ENCODE measurements at regions not wholly inside any gene's neighbourhood (a gene's known extent, or its start where the extent isn't known, plus 50 kb on each side); places are given as distances from the start of the nearest gene placed in this dataset.

GRCh38 chr10:21150166-21150565, 253.1 kb upstream of the NEBL start:
- no peak overlapping the region for H3K4me3 Mint-ChIP-seq (ENCODE audit: unreplicated experiment)
- H3K27me3 Mint-ChIP-seq (ENCODE audit: unreplicated experiment): peaks cover 2% of the 10 kb centered on the region
- no peaks in the 10 kb centered on the region for H3K9me3 Mint-ChIP-seq (ENCODE audit: unreplicated experiment)
- DNase-seq: no peak
- H3K36me3 Mint-ChIP-seq (ENCODE audit: unreplicated experiment): no peaks in the 10 kb centered on the region
- no peaks in the 10 kb centered on the region for H3K4me1 Mint-ChIP-seq (ENCODE audit: low read depth, unreplicated experiment)
- H3K27ac Mint-ChIP-seq (ENCODE audit: unreplicated experiment): no peak overlapping the region
- no peak for TF ChIP-seq CTCF (IDR thresholded peaks at IDR 0.05; ENCODE audit: partially characterized antibody, unreplicated experiment)

- no peak overlapping the region for H3K27ac Mint-ChIP-seq (ENCODE audit: unreplicated experiment)
- DNase-seq: no peak
- no peaks in the 10 kb centered on the region for H3K4me1 Mint-ChIP-seq (ENCODE audit: low read depth, unreplicated experiment)
- peaks cover 2% of the 10 kb centered on the region for H3K27me3 Mint-ChIP-seq (ENCODE audit: unreplicated experiment)
- no peak overlapping the region for H3K4me3 Mint-ChIP-seq (ENCODE audit: unreplicated experiment)
- no peaks in the 10 kb centered on the region for H3K9me3 Mint-ChIP-seq (ENCODE audit: unreplicated experiment)
- no peak for TF ChIP-seq CTCF (IDR thresholded peaks at IDR 0.05; ENCODE audit: partially characterized antibody, unreplicated experiment)
- H3K36me3 Mint-ChIP-seq (ENCODE audit: unreplicated experiment): no peaks in the 10 kb centered on the region
These were observed 249.3 kb upstream of the NEBL start for GRCh38 chr10:21146436-21146789.

GRCh38 chr10:21145751-21146435, 248.8 kb upstream of the NEBL start:
- Mint-ChIP-seq H3K27ac (ENCODE audit: unreplicated experiment) (no peak overlapping the region), H3K9me3 (ENCODE audit: unreplicated experiment) (no peaks in the 10 kb centered on the region), H3K4me3 (ENCODE audit: unreplicated experiment) (no peak overlapping the region), H3K27me3 (ENCODE audit: unreplicated experiment) (peaks cover 2% of the 10 kb centered on the region), H3K4me1 (ENCODE audit: low read depth, unreplicated experiment) (no peaks in the 10 kb centered on the region), H3K36me3 (ENCODE audit: unreplicated experiment) (no peaks in the 10 kb centered on the region)
- TF ChIP-seq CTCF (IDR thresholded peaks at IDR 0.05; ENCODE audit: partially characterized antibody, unreplicated experiment): no peak
- no peak for DNase-seq

GRCh38 chr10:21144047-21144446, 246.9 kb upstream of the NEBL start:
- TF ChIP-seq CTCF (IDR thresholded peaks at IDR 0.05; ENCODE audit: partially characterized antibody, unreplicated experiment): no peak
- Mint-ChIP-seq H3K36me3 (ENCODE audit: unreplicated experiment) (no peaks in the 10 kb centered on the region), H3K27me3 (ENCODE audit: unreplicated experiment) (peaks cover 2% of the 10 kb centered on the region), H3K9me3 (ENCODE audit: unreplicated experiment) (no peaks in the 10 kb centered on the region), H3K27ac (ENCODE audit: unreplicated experiment) (no peak overlapping the region), H3K4me1 (ENCODE audit: low read depth, unreplicated experiment) (no peaks in the 10 kb centered on the region), H3K4me3 (ENCODE audit: unreplicated experiment) (no peak overlapping the region)
- DNase-seq: no peak

GRCh38 chr10:21141946-21142492, 244.9 kb upstream of the NEBL start:
- DNase-seq: no peak
- Mint-ChIP-seq H3K4me1 (ENCODE audit: low read depth, unreplicated experiment) (no peaks in the 10 kb centered on the region), H3K9me3 (ENCODE audit: unreplicated experiment) (no peaks in the 10 kb centered on the region), H3K27me3 (ENCODE audit: unreplicated experiment) (no peaks in the 10 kb centered on the region), H3K36me3 (ENCODE audit: unreplicated experiment) (no peaks in the 10 kb centered on the region), H3K27ac (ENCODE audit: unreplicated experiment) (no peak overlapping the region), H3K4me3 (ENCODE audit: unreplicated experiment) (no peak overlapping the region)
- TF ChIP-seq CTCF (IDR thresholded peaks at IDR 0.05; ENCODE audit: partially characterized antibody, unreplicated experiment): no peak
